Right lobe of liver (tissue), 6 donors: ENCODE measurements at regions not wholly inside any gene's neighbourhood (a gene's known extent, or its start where the extent isn't known, plus 50 kb on each side); places are given as distances from the start of the nearest gene placed in this dataset.

ENCODE experiments used
- ATAC-seq, 4 donors: fragments of 200-7000 bp; cut with Tn5 transposase; one replicate each; pipeline ENCODE4 v1.9.1; 2020; ENCODE audit warnings: mild to moderate bottlenecking in 4 of 4, moderate library complexity in 4 of 4
- DNase-seq, 3 donors: peaks; one replicate each; pipeline ENCODE4 v3.0.0-alpha.2; 2020
- H3K27ac ChIP-seq, 3 donors: fragments of 200-600 bp; one replicate each; pipeline ENCODE4 v1.8.0; 2022
- H3K27me3 ChIP-seq, 2 donors: fragments of 200-600 bp; one replicate each; pipeline ENCODE4 v1.8.0; 2022
- H3K36me3 ChIP-seq, 4 donors: fragments of 200-600 bp; sonication (generic) in 1 of 4; one replicate each; pipeline versions ENCODE4 v1.5.1 to v1.8.0; 2017 to 2022; ENCODE audit warnings: control low read depth in 1 of 4
- H3K4me1 ChIP-seq, 4 donors: fragments of 200-600 bp; sonication (generic) in 1 of 4; one replicate each; pipeline versions ENCODE4 v1.5.1 to v1.8.0; 2017 to 2022; ENCODE audit warnings: control low read depth in 1 of 4
- H3K4me3 ChIP-seq, 3 donors: fragments of 200-600 bp; one replicate each; pipeline ENCODE4 v1.8.0; 2022
- H3K9me3 ChIP-seq, 4 donors: fragments of 200-600 bp; sonication (generic) in 1 of 4; one replicate each; pipeline versions ENCODE4 v1.5.1 to v1.8.0; 2017 to 2022; ENCODE audit warnings: control low read depth in 1 of 4
- CTCF ChIP-seq, 4 donors: fragments of 200-600 bp in 3 of 4; fragments of 450-650 bp in 1 of 4; IDR thresholded peaks; one replicate each; pipeline versions ENCODE4 v1.5.1 to v1.8.0; 2016 to 2022; ENCODE audit warnings: antibody characterized with exemption in 4 of 4, mild to moderate bottlenecking in 2 of 4
- POLR2A ChIP-seq: fragments of 450-650 bp; IDR thresholded peaks from one replicate; pipeline ENCODE4 v1.6.1; 2017; ENCODE audit warnings: antibody characterized with exemption, mild to moderate bottlenecking
- WGBS: methylation state at CpG from one replicate; pipeline ENCODE4 v1.1.6; 2018; ENCODE audit warnings: low coverage, low lambda C conversion rate; ENCODE audit not compliant: insufficient coverage; ENCODE audit errors: missing lambda C conversion rate; 5-methylcytosine and 5-hydroxymethylcytosine counted together
- intact Hi-C, 2 donors: fragments of 100-400 bp; cut with DNase I; formaldehyde crosslinking; loops; one replicate each; pipeline versions ENCODE4 v1.11.2 to v1.14.1; 2022
- donor health status: DM: no; HTN: yes; CAD: no.
- donor health status: DM: no; HTN: no; CAD: no.
- donor health status: DM: no; HTN: no; CAD: no.
- donor health status: DM: no; HTN: yes; CAD: no.
- donor health status: DM: no; HTN: yes; CAD: no.

- no peak overlapping the region for H3K27ac ChIP-seq
- no peaks in the 10 kb centered on the region for H3K27me3 ChIP-seq
- DNase-seq = no peak
- no peak for ATAC-seq
- 84% methylated on average over 2 of the region's 5 CpGs for WGBS
- H3K4me1 ChIP-seq = no peaks in the 10 kb centered on the region
- TF ChIP-seq CTCF (IDR thresholded peaks at IDR 0.05) (no peak), POLR2A (no peak)
- H3K4me3 ChIP-seq = no peak overlapping the region
- intact Hi-C loops = no loop called here
- H3K36me3 ChIP-seq = no peaks in the 10 kb centered on the region
- no peaks in the 10 kb centered on the region for H3K9me3 ChIP-seq
These were observed 499.4 kb upstream of the AKR1E2 start for GRCh38 chr10:4326647-4327046.

- Histone ChIP-seq H3K27me3 (no peaks in the 10 kb centered on the region), H3K9me3 (no peaks in the 10 kb centered on the region), H3K4me1 (no peaks in the 10 kb centered on the region), H3K27ac (no peak overlapping the region), H3K4me3 (no peak overlapping the region), H3K36me3 (no peaks in the 10 kb centered on the region)
- WGBS = 68% methylated on average over 8 of the region's 8 CpGs
- intact Hi-C loops = no loop called here
- ATAC-seq (no peak), DNase-seq (no peak)
- TF ChIP-seq CTCF (IDR thresholded peaks at IDR 0.05) = no peak
- no peak for TF ChIP-seq POLR2A
These were observed 506.1 kb upstream of the AKR1E2 start for GRCh38 chr10:4319870-4320367.

- intact Hi-C loops = no loop called here
- WGBS = 78% methylated on average over 13 of the region's 13 CpGs
- Histone ChIP-seq H3K36me3 (no peaks in the 10 kb centered on the region), H3K27ac (no peak overlapping the region), H3K27me3 (no peaks in the 10 kb centered on the region), H3K4me1 (no peaks in the 10 kb centered on the region), H3K9me3 (no peaks in the 10 kb centered on the region), H3K4me3 (no peak overlapping the region)
- TF ChIP-seq POLR2A = no peak
- no peak for TF ChIP-seq CTCF (IDR thresholded peaks at IDR 0.05)
- ATAC-seq = no peak
- no peak for DNase-seq
These were observed 509.7 kb upstream of the AKR1E2 start for GRCh38 chr10:4316161-4316810.

GRCh38 chr10:4315551-4315950 lies 510.5 kb upstream of the AKR1E2 start:
- 55% methylated on average over 4 of the region's 4 CpGs for WGBS
- H3K27me3 ChIP-seq = no peaks in the 10 kb centered on the region
- ATAC-seq (no peak), DNase-seq (no peak)
- no peaks in the 10 kb centered on the region for H3K36me3 ChIP-seq
- TF ChIP-seq POLR2A (no peak), CTCF (IDR thresholded peaks at IDR 0.05) (no peak)
- no peak overlapping the region for H3K27ac ChIP-seq
- intact Hi-C loops = no loop called here
- no peaks in the 10 kb centered on the region for H3K4me1 ChIP-seq
- H3K4me3 ChIP-seq = no peak overlapping the region
- H3K9me3 ChIP-seq = no peaks in the 10 kb centered on the region
